ENCODE measurements at regions not wholly inside any gene's neighbourhood (a gene's known extent, or its start where the extent isn't known, plus 50 kb on each side); places are given as distances from the start of the nearest gene placed in this dataset.

- TF ChIP-seq CTCF (IDR thresholded peaks at IDR 0.05) (no peak), ZFX (IDR thresholded peaks at IDR 0.05; ENCODE audit: borderline replicate concordance) (no peak)
Measured at GRCh38 chr4:130985371-130985770, 1889.4 kb downstream of the C4orf33 start.
